GM08714 (cell line): ENCODE measurements at regions not wholly inside any gene's neighbourhood (a gene's known extent, or its start where the extent isn't known, plus 50 kb on each side); places are given as distances from the start of the nearest gene placed in this dataset.
"Not testable (repeated sequence)": the region's sequence is repeated elsewhere in the genome, so short reads cannot be mapped to it uniquely, and the experiment has no call there.

Experiments
- H3K4me3 ChIP-seq: fragments of 200-500 bp; sonication (Bioruptor generic); 2 replicates; pipeline ENCODE4 v1.5.1; 2014; ENCODE audit warnings: mild to moderate bottlenecking, low read length, inconsistent platforms
- ZNF274 ChIP-seq: IDR thresholded peaks from 2 replicates; pipeline ENCODE4 v1.6.1; 2012; ENCODE audit warnings: mild to moderate bottlenecking, low read depth, low read length

- no peak for TF ChIP-seq ZNF274
- H3K4me3 ChIP-seq, result no peak overlapping the region
Observed at GRCh38 chr6:113664909-113665308, 192.2 kb upstream of the MARCKS start.

- TF ChIP-seq ZNF274, result no peak
- no peak overlapping the region for H3K4me3 ChIP-seq
Observed at GRCh38 chr6:113668641-113669408, 188.3 kb upstream of the MARCKS start.

- no peak for TF ChIP-seq ZNF274
- no peak overlapping the region for H3K4me3 ChIP-seq
Observed at GRCh38 chr6:113669606-113670005, 187.5 kb upstream of the MARCKS start.

- TF ChIP-seq ZNF274, result no peak
- H3K4me3 ChIP-seq, result no peak overlapping the region
Observed at GRCh38 chr6:113671421-113671820, 185.7 kb upstream of the MARCKS start.

- TF ChIP-seq ZNF274, result no peak
- no peak overlapping the region for H3K4me3 ChIP-seq
Observed at GRCh38 chr6:113672491-113673149, 184.5 kb upstream of the MARCKS start.

GRCh38 chr6:113674075-113674474 is 183.1 kb upstream of the MARCKS start:
- no peak overlapping the region for H3K4me3 ChIP-seq
- TF ChIP-seq ZNF274, result no peak

- no peak for TF ChIP-seq ZNF274
Observed at GRCh38 chr6:113676057-113676456, 181.1 kb upstream of the MARCKS start.

GRCh38 chr6:113676968-113677367 is 180.2 kb upstream of the MARCKS start:
- no peak overlapping the region for H3K4me3 ChIP-seq
- no peak for TF ChIP-seq ZNF274

More at GRCh38 chr6:113676057-113676456, 181.1 kb upstream of the MARCKS start:
- H3K4me3 ChIP-seq, result no peak overlapping the region

- H3K4me3 ChIP-seq, result no peak overlapping the region
- TF ChIP-seq ZNF274, result no peak
Observed at GRCh38 chr6:113679051-113679450, 178.1 kb upstream of the MARCKS start.

GRCh38 chr6:113680301-113680700 is 176.8 kb upstream of the MARCKS start:
- TF ChIP-seq ZNF274, result no peak
- no peak overlapping the region for H3K4me3 ChIP-seq

- TF ChIP-seq ZNF274, result no peak
- H3K4me3 ChIP-seq, result no peak overlapping the region
Observed at GRCh38 chr6:113683968-113684367, 173.2 kb upstream of the MARCKS start.

- TF ChIP-seq ZNF274, result no peak
- H3K4me3 ChIP-seq, result no peak overlapping the region
Observed at GRCh38 chr6:113684382-113684901, 172.7 kb upstream of the MARCKS start.

GRCh38 chr6:113686049-113686448 is 171.1 kb upstream of the MARCKS start:
- TF ChIP-seq ZNF274, result no peak
- H3K4me3 ChIP-seq, result no peak overlapping the region

GRCh38 chr6:113689620-113690019 is 167.5 kb upstream of the MARCKS start:
- not testable (repeated sequence) for H3K4me3 ChIP-seq
